T-helper 1 cell treated with Interleukin-12 subunit alpha and Interleukin-12 subunit beta and Interleukin-4 antibody, amounts not matched to agents 30 μg/mL and 1 μg/mL, for 36 hours (primary cell): ENCODE measurements at regions not wholly inside any gene's neighbourhood (a gene's known extent, or its start where the extent isn't known, plus 50 kb on each side); places are given as distances from the start of the nearest gene placed in this dataset.
"Not testable (repeated sequence)": the region's sequence is repeated elsewhere in the genome, so short reads cannot be mapped to it uniquely, and the experiment has no call there.

Experiments used
- H3K27ac Mint-ChIP-seq: one replicate; pipeline ENCODE4 v1.8.0; 2021; ENCODE audit warnings: mild to moderate bottlenecking, mixed read lengths
- H3K27me3 Mint-ChIP-seq: one replicate; pipeline ENCODE4 v1.8.0; 2021; ENCODE audit warnings: low read depth, mixed read lengths
- H3K36me3 Mint-ChIP-seq: one replicate; pipeline ENCODE4 v1.8.0; 2021; ENCODE audit warnings: low read depth, mixed read lengths
- H3K4me1 Mint-ChIP-seq: one replicate; pipeline ENCODE4 v1.8.0; 2021; ENCODE audit warnings: low read depth, mixed read lengths
- H3K4me3 Mint-ChIP-seq: one replicate; pipeline ENCODE4 v1.8.0; 2021; ENCODE audit warnings: mild to moderate bottlenecking, moderate library complexity, mixed read lengths
- H3K9me3 Mint-ChIP-seq: one replicate; pipeline ENCODE4 v1.8.0; 2021; ENCODE audit warnings: mixed read lengths

DNA sequence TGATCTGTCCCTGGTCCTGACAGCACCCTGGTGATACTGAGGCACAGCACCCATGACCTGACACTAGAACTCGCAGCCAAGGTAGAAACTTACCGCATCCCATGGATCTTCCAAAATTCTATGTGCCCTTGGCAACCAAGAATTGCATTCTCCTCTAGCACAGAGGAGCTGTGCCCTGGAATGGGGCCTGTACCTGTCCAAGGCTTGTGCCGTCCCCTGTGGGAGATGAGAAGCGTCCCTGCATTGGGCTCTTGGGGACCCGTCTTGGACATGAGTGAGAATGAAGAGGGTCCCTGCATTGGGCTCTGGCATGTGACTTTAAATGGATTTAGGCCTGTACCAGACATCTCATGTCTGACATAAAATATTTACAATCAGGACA is 67.1 kb downstream of the GGTLC2 start:
- no peaks in the 10 kb centered on the region for H3K36me3 Mint-ChIP-seq
- H3K27me3 Mint-ChIP-seq, result peaks cover 8% of the 10 kb centered on the region
- H3K4me1 Mint-ChIP-seq, result no peaks in the 10 kb centered on the region
- no peak overlapping the region for H3K4me3 Mint-ChIP-seq
- no peak overlapping the region for H3K27ac Mint-ChIP-seq
- H3K9me3 Mint-ChIP-seq, result no peaks in the 10 kb centered on the region

- H3K36me3 Mint-ChIP-seq, result no peaks in the 10 kb centered on the region
- no peak overlapping the region for H3K27ac Mint-ChIP-seq
- H3K27me3 Mint-ChIP-seq, result peaks cover 11% of the 10 kb centered on the region
- no peaks in the 10 kb centered on the region for H3K9me3 Mint-ChIP-seq
- no peak overlapping the region for H3K4me3 Mint-ChIP-seq
- H3K4me1 Mint-ChIP-seq, result no peaks in the 10 kb centered on the region
Measured at GRCh38 chr22:22712092-22712658, 67.8 kb downstream of the GGTLC2 start.

GRCh38 chr22:22712666-22713365 is 68.4 kb downstream of the GGTLC2 start:
- no peaks in the 10 kb centered on the region for H3K9me3 Mint-ChIP-seq
- no peak overlapping the region for H3K27ac Mint-ChIP-seq
- H3K4me3 Mint-ChIP-seq, result no peak overlapping the region
- H3K27me3 Mint-ChIP-seq, result peaks cover 14% of the 10 kb centered on the region
- H3K4me1 Mint-ChIP-seq, result peaks cover 2% of the 10 kb centered on the region
- H3K36me3 Mint-ChIP-seq, result no peaks in the 10 kb centered on the region

GRCh38 chr22:22713416-22713815 is 69.0 kb downstream of the GGTLC2 start:
- Mint-ChIP-seq H3K4me3 (no peak overlapping the region), H3K36me3 (no peaks in the 10 kb centered on the region), H3K4me1 (peaks cover 5% of the 10 kb centered on the region), H3K27me3 (peaks cover 14% of the 10 kb centered on the region), H3K9me3 (no peaks in the 10 kb centered on the region), H3K27ac (no peak overlapping the region)

DNA sequence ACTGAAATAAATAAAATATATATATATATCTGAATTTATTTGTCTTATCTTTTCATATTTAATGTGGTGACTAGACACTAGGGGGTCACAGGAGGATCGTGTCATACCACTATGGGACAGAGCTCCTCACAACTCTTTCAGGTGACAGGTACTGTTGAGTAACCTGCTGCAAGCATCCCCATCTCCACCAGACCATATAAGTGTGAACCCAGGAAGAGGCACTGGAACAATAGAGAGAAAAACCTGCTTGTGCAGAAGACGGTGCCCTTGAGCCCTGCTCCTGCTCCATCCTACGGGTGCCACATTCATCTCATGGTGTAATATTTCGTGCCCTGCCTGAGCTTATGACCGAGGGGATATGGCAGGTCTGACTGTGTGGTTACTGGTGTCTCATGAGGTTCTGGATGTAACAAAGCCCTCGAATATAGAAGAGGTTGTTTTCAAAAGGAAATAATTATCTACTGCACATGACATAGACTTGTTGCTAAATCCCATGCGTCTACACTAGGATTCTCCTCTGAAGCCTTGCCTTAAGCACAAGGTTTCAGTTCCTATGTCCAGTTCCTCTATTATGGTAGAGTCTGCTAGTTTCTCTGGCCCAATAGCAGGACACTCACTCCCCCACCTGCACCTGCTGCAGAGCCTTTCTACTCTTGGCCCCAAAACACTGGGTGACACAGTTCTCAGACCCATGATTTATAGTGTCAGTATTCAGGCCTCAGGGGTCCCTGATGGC is 70.4 kb downstream of the GGTLC2 start:
- Mint-ChIP-seq H3K4me3 (no peak overlapping the region), H3K36me3 (no peaks in the 10 kb centered on the region), H3K9me3 (no peaks in the 10 kb centered on the region), H3K27ac (no peak overlapping the region), H3K4me1 (peaks cover 5% of the 10 kb centered on the region), H3K27me3 (peaks cover 14% of the 10 kb centered on the region)

- peaks cover 17% of the 10 kb centered on the region for H3K4me1 Mint-ChIP-seq
- no peak overlapping the region for H3K4me3 Mint-ChIP-seq
Measured at GRCh38 chr22:22716136-22716665, 71.8 kb downstream of the GGTLC2 start.

GRCh38 chr22:22717664-22718063 is 73.2 kb downstream of the GGTLC2 start:
- Mint-ChIP-seq H3K27ac (no peak overlapping the region), H3K4me3 (no peak overlapping the region), H3K27me3 (peaks cover 14% of the 10 kb centered on the region), H3K9me3 (no peaks in the 10 kb centered on the region), H3K36me3 (no peaks in the 10 kb centered on the region), H3K4me1 (peaks cover 24% of the 10 kb centered on the region)

More at GRCh38 chr22:22716136-22716665, 71.8 kb downstream of the GGTLC2 start:
- Mint-ChIP-seq H3K27ac (no peak overlapping the region), H3K9me3 (no peaks in the 10 kb centered on the region), H3K27me3 (peaks cover 14% of the 10 kb centered on the region), H3K36me3 (no peaks in the 10 kb centered on the region)

- H3K27ac Mint-ChIP-seq, result peak overlapping the region; percentile 36
- H3K4me1 Mint-ChIP-seq, result peaks cover 24% of the 10 kb centered on the region
- no peak overlapping the region for H3K4me3 Mint-ChIP-seq
- H3K9me3 Mint-ChIP-seq, result no peaks in the 10 kb centered on the region
- peaks cover 14% of the 10 kb centered on the region for H3K27me3 Mint-ChIP-seq
- no peaks in the 10 kb centered on the region for H3K36me3 Mint-ChIP-seq
Measured at GRCh38 chr22:22720201-22720723, 75.8 kb downstream of the GGTLC2 start.

- H3K36me3 Mint-ChIP-seq, result no peaks in the 10 kb centered on the region
- H3K27me3 Mint-ChIP-seq, result peaks cover 14% of the 10 kb centered on the region
- H3K4me1 Mint-ChIP-seq, result peaks cover 24% of the 10 kb centered on the region
- peak overlapping the region; percentile 36 for H3K27ac Mint-ChIP-seq
- H3K9me3 Mint-ChIP-seq, result no peaks in the 10 kb centered on the region
- no peak overlapping the region for H3K4me3 Mint-ChIP-seq
Measured at GRCh38 chr22:22720724-22721261, 76.4 kb downstream of the GGTLC2 start.

DNA sequence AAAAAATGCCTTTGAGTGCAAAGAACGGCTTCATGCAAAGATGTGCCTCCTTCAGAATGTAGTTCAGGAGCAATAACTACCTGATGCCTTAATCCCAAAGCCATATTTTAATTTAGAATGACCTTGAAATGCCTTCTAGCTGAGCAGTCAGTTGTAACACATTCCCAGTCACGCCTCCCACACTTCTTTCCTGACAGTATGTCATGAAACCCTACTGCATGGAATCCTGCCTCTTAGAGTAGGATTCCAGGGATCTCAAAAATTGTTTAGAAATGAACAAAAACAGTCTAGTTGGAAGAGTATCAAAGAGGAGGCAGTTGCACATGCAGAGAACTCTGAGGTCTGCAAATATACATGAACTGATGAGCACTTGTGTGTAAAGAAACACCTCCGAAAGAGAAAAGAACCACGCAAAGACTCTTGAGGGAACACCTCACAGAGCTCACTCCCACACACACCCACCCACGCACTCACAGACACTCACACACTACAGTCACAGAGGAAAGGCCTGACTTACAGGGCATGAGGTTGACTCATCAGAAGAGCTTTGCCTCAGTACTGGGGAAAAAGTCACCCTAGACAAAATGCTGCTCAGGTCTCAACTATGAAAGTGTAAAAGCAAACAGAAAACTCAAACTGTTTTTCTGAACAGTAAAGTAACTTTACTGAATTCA is 77.4 kb downstream of the GGTLC2 start:
- Mint-ChIP-seq H3K9me3 (no peaks in the 10 kb centered on the region), H3K27ac (no peak overlapping the region), H3K36me3 (no peaks in the 10 kb centered on the region), H3K4me1 (peaks cover 24% of the 10 kb centered on the region), H3K27me3 (peaks cover 14% of the 10 kb centered on the region), H3K4me3 (no peak overlapping the region)

DNA sequence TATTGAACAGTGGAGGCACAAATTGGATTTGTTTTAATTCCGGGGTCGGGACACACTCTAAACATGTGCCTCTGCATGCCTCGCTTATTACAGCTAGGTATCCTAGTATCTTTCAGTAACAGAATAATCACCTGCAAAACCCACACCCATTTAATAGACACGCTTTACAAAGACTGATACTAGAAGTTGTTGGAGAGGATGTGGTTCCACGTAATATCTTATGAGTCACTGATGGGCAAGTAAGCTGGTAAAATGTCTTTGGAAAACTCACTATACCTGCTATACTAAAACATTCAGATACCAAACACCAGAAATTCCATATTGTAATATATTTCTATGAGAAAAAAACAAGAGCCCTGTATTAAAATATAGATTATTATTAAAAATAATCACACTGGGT is 84.0 kb downstream of the GGTLC2 start:
- Mint-ChIP-seq H3K4me3 (no peak overlapping the region), H3K9me3 (no peaks in the 10 kb centered on the region), H3K36me3 (no peaks in the 10 kb centered on the region), H3K27me3 (peaks cover 18% of the 10 kb centered on the region), H3K4me1 (no peaks in the 10 kb centered on the region), H3K27ac (no peak overlapping the region)

- Mint-ChIP-seq H3K4me3 (no peak overlapping the region), H3K4me1 (no peaks in the 10 kb centered on the region), H3K36me3 (no peaks in the 10 kb centered on the region), H3K9me3 (no peaks in the 10 kb centered on the region), H3K27ac (no peak overlapping the region), H3K27me3 (peaks cover 18% of the 10 kb centered on the region)
Measured at GRCh38 chr22:22730655-22731373, 86.4 kb downstream of the GGTLC2 start.

DNA sequence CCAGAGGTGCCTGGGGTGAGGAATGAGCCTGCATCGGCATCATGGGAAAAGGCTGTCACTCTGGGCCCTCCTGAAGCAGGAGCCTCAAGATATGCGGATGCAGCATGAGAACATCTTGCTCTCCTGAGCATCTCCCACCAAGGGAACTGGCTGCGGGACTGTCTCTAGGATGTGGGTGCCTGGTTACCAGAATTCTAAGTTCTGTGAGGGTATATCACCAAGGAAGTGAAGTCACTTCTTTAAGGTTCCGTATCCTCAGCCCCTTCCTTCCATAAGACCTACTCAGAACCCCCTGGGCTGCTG is 86.9 kb downstream of the GGTLC2 start:
- Mint-ChIP-seq H3K4me3 (no peak overlapping the region), H3K36me3 (no peaks in the 10 kb centered on the region), H3K4me1 (peaks cover 2% of the 10 kb centered on the region), H3K27ac (no peak overlapping the region), H3K9me3 (no peaks in the 10 kb centered on the region), H3K27me3 (peaks cover 21% of the 10 kb centered on the region)

- not testable (repeated sequence) for H3K36me3 Mint-ChIP-seq, H3K9me3 Mint-ChIP-seq, H3K4me1 Mint-ChIP-seq, H3K4me3 Mint-ChIP-seq, H3K27ac Mint-ChIP-seq
- H3K27me3 Mint-ChIP-seq, result peaks cover 23% of the 10 kb centered on the region
Measured at GRCh38 chr22:22733006-22733405, 88.6 kb downstream of the GGTLC2 start.
